Mesodermal cell (in vitro differentiated cells): ENCODE measurements at regions not wholly inside any gene's neighbourhood (a gene's known extent, or its start where the extent isn't known, plus 50 kb on each side); places are given as distances from the start of the nearest gene placed in this dataset.

Experiments
- H3K27ac ChIP-seq: 2 replicates; pipeline ENCODE4 v1.7.0; 2013; ENCODE audit warnings: mild to moderate bottlenecking, low read depth, low read length, moderate library complexity; ENCODE audit not compliant: severe bottlenecking
- H3K36me3 ChIP-seq: 2 replicates; pipeline ENCODE4 v1.7.1; 2013; ENCODE audit warnings: mild to moderate bottlenecking, low read length, moderate library complexity; ENCODE audit not compliant: control insufficient read depth, insufficient read depth
- H3K4me1 ChIP-seq: one replicate; pipeline ENCODE4 v1.7.1; 2013; ENCODE audit warnings: mild to moderate bottlenecking, low read length; ENCODE audit not compliant: insufficient read depth, control insufficient read depth, poor library complexity, severe bottlenecking
- H3K4me3 ChIP-seq: 2 replicates; pipeline ENCODE4 v1.7.0; 2013; ENCODE audit warnings: low read length, control low read depth, mild to moderate bottlenecking; ENCODE audit not compliant: insufficient read depth, poor library complexity, severe bottlenecking; ENCODE audit errors: extremely low read depth
- H3K9me3 ChIP-seq: 2 replicates; pipeline ENCODE4 v1.7.1; 2013; ENCODE audit warnings: mild to moderate bottlenecking, low read length, moderate library complexity; ENCODE audit not compliant: control insufficient read depth
- WGBS, 2 experiments: methylation state at CpG; one replicate each; pipeline ENCODE4 v1.1.5; 2013; ENCODE audit warnings: missing lambda C conversion rate in 2 of 2; ENCODE audit not compliant: insufficient coverage in 2 of 2; 5-methylcytosine and 5-hydroxymethylcytosine counted together

DNA sequence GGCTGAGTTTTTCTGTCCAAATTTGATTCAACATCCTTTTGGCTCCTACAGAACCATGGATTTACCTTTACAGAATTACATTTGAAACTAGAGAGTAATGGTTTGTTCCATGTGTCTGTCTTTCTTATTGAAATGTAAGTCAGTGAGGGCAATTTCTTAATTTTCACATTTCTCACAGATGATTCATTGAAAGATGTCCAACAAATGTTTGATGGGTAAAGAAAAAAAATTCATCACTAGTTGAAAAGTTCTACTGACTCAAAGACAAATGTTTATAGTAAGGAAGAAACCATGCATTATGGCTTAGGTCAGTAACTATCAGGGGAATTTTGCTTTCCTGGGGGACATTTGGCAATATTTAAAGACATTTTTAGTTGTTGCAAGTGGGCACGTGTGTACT lies 131.6 kb upstream of the TRPM3 start:
- no peak overlapping the region for H3K4me3 ChIP-seq
- no peaks in the 10 kb centered on the region for H3K4me1 ChIP-seq
- no peak overlapping the region for H3K27ac ChIP-seq
- no CpG with 5 or more reads among the region's 1 CpG for WGBS, 2 experiments
- no peaks in the 10 kb centered on the region for H3K9me3 ChIP-seq
- H3K36me3 ChIP-seq: no peaks in the 10 kb centered on the region

- Histone ChIP-seq H3K36me3 (no peaks in the 10 kb centered on the region), H3K9me3 (no peaks in the 10 kb centered on the region), H3K4me3 (no peak overlapping the region), H3K4me1 (no peaks in the 10 kb centered on the region), H3K27ac (no peak overlapping the region)
- 18 to 22% methylated on average over 4 of the region's 4 CpGs for WGBS, 2 experiments
Measured at GRCh38 chr9:71250581-71250980, 129.2 kb upstream of the TRPM3 start.

GRCh38 chr9:71249729-71250317 lies 128.4 kb upstream of the TRPM3 start:
- no peaks in the 10 kb centered on the region for H3K36me3 ChIP-seq
- 0 to 10% methylated on average over 2 to 4 of the region's 5 CpGs for WGBS, 2 experiments
- H3K9me3 ChIP-seq: no peaks in the 10 kb centered on the region
- no peaks in the 10 kb centered on the region for H3K4me1 ChIP-seq
- no peak overlapping the region for H3K4me3 ChIP-seq
- H3K27ac ChIP-seq: no peak overlapping the region

DNA sequence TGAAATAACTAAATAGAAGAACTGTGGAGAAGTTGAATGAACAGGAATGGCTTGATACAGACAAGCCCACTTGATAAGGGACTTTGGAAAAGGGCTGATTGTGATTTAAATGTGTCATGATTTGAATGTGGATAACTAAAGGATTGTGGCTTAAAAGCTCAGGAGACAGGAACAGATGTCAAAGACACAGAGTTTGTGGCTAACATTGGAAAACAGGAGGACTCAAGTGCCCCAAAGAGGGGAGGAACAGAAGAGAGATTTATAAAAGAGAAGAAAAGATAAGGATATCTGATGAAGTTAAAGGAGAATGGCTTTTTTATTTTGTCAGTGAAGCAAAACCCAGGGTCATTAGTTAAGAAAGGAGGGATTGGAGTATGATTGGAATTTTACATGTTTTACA lies 124.2 kb upstream of the TRPM3 start:
- Histone ChIP-seq H3K27ac (no peak overlapping the region), H3K4me3 (no peak overlapping the region)

DNA sequence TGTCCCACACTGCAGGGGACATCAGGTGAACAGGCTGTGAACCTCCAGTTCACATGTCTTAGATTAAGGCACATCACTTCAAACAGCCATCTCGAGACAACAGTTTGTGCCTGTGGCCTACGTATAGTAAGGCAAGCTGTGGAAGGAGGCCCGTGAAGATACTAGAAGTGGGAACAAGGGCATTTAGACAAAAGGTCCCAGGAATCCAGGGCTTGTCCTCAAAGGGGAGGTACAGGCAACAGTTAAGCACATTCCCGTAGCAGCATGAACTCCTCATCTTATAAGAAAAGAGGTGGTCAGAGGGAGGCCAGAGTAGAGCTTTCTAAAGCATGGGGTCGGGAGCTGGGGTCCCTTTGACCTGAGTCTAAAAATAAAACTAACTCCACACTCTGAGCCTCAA lies 122.5 kb upstream of the TRPM3 start:
- no peaks in the 10 kb centered on the region for H3K36me3 ChIP-seq
- H3K4me3 ChIP-seq: no peak overlapping the region
- 62% methylated on average over 2 of the region's 5 CpGs; no CpG with 5 or more reads in 1 of the 2 experiments for WGBS, 2 experiments
- H3K4me1 ChIP-seq: no peaks in the 10 kb centered on the region
- no peak overlapping the region for H3K27ac ChIP-seq
- H3K9me3 ChIP-seq: no peaks in the 10 kb centered on the region

More for the DNA sequence above, 124.2 kb upstream of the TRPM3 start:
- H3K9me3 ChIP-seq: no peaks in the 10 kb centered on the region
- no peaks in the 10 kb centered on the region for H3K4me1 ChIP-seq
- no peaks in the 10 kb centered on the region for H3K36me3 ChIP-seq

DNA sequence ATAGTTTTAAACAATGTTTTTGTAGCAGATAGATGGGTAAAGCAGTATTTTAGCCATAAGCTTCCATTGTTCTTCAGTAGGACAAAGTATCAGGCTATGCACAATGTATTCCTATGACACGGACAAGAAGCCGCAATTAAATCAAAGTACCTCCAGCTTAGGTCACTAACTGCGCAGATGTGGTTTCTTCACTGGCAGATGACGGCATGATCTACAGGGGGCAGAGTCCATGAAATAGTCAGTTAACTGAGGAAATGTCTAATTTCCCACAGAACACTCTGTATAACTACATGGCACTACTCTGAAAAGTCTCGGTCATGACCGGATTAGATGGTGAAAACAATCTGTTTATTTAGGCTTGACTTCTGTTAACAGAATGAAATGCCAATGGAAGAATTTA lies 120.7 kb upstream of the TRPM3 start:
- Histone ChIP-seq H3K4me3 (no peak overlapping the region), H3K36me3 (no peaks in the 10 kb centered on the region), H3K27ac (no peak overlapping the region), H3K9me3 (no peaks in the 10 kb centered on the region), H3K4me1 (no peaks in the 10 kb centered on the region)
- 93 to 97% methylated on average over 3 to 5 of the region's 6 CpGs for WGBS, 2 experiments

DNA sequence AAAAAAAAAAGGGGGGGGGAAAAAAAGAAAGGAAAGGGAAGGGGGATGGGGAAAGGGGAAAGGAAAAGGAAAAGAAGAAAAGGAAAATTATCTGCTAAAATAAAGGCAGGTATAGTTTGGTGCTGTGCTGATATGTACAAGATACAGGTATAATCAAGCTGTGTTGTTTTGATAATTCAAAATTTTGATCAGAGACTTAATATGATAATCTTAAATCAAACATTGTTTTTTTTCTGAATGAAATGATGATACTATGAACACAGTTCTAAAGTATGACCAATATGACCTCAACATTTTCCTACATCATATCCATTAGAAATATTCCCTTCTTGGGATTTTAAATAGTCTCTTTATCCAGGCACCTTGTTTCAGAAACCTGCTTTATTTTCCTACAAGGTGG lies 115.6 kb upstream of the TRPM3 start:
- H3K4me3 ChIP-seq: no peak overlapping the region
- H3K9me3 ChIP-seq: no peaks in the 10 kb centered on the region
- H3K27ac ChIP-seq: no peak overlapping the region
- no peaks in the 10 kb centered on the region for H3K36me3 ChIP-seq
- no peaks in the 10 kb centered on the region for H3K4me1 ChIP-seq

DNA sequence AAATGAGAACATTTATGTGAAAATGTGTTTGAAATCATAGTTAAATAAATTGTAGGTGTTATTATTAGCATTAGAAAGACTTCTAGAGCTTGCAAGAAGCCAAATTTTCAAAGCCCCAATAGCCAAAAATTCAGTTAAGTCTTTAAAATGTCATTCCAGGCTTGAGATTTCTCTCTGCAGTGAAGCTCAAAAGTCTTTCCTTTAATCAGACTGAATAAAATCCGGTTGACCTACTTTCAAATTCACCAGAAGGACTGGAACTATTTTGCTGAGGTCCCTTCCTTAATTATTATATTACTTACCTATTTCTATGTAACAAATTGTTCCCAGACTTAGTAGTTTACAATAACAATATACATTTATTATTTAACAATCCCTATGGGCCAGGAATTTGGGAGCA lies 112.2 kb upstream of the TRPM3 start:
- H3K9me3 ChIP-seq: no peaks in the 10 kb centered on the region
- 100% methylated on average over 1 of the region's 1 CpG for WGBS, 2 experiments
- no peaks in the 10 kb centered on the region for H3K4me1 ChIP-seq
- H3K4me3 ChIP-seq: no peak overlapping the region
- no peaks in the 10 kb centered on the region for H3K36me3 ChIP-seq
- H3K27ac ChIP-seq: no peak overlapping the region

DNA sequence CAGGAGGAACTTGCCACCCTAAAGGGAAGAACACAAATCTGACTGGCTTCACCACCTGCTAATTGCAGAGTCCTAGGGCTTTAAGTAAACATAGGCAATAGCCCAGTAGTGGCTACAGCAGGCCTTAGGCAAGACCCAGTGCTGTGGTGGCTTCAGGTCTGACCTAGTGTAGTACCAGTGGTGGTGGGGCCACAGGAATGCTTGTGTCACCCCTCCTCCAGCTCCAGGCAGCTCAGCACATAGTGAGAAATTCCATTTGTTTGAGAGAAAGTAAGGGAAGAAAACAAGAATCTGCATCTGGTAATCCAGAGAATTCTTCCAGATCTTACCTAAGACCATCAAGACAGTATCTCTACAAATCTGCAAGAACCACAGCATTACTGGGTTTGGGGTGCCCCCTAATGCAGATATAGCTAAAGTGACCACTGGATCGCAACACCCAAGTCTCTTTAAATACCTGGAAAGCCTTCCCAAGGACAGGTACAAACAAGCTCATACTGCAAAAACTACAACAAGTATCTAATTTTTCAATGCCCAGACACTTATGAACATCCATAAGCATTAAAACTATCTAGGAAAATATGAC lies 102.6 kb upstream of the TRPM3 start:
- WGBS, 2 experiments: 44% methylated on average over 1 of the region's 1 CpG; no CpG with 5 or more reads in 1 of the 2 experiments
- H3K9me3 ChIP-seq: no peaks in the 10 kb centered on the region
- no peak overlapping the region for H3K4me3 ChIP-seq

GRCh38 chr9:71218774-71219173 lies 97.4 kb upstream of the TRPM3 start:
- no peak overlapping the region for H3K4me3 ChIP-seq
- H3K4me1 ChIP-seq: no peaks in the 10 kb centered on the region
- no peaks in the 10 kb centered on the region for H3K36me3 ChIP-seq
- H3K9me3 ChIP-seq: no peaks in the 10 kb centered on the region
- no peak overlapping the region for H3K27ac ChIP-seq
- WGBS, 2 experiments: 50 to 71% methylated on average over 2 of the region's 4 CpGs

More for the DNA sequence above, 102.6 kb upstream of the TRPM3 start:
- Histone ChIP-seq H3K27ac (no peak overlapping the region), H3K4me1 (no peaks in the 10 kb centered on the region), H3K36me3 (no peaks in the 10 kb centered on the region)

DNA sequence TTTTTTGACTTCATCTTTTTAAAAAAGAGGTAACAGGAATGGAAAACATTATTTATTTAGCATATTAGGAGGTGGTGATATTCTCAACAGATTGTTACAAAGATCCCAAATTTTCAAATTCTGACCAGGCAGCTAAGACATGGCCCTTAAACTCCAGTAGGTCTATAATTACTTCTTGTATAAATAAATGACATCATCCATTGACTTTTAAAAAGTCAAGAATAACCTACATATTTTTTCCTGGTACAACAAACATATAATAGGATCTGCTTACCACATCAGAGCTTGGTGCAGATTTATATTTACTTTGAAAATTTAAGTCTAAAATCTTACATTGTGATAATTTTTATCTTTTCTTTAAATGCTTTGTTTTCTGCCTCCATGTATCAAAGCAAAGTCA lies 92.2 kb upstream of the TRPM3 start:
- Histone ChIP-seq H3K4me1 (no peaks in the 10 kb centered on the region), H3K36me3 (no peaks in the 10 kb centered on the region), H3K9me3 (no peaks in the 10 kb centered on the region), H3K4me3 (no peak overlapping the region), H3K27ac (no peak overlapping the region)
